K562 (cell line): ENCODE measurements at regions not wholly inside any gene's neighbourhood (a gene's known extent, or its start where the extent isn't known, plus 50 kb on each side); places are given as distances from the start of the nearest gene placed in this dataset.
"Not testable (repeated sequence)": the region's sequence is repeated elsewhere in the genome, so short reads cannot be mapped to it uniquely, and the experiment has no call there.

ENCODE experiments used
- ATF7 ChIP-seq: fragments of 450-650 bp; IDR thresholded peaks from 2 replicates; pipeline ENCODE4 v1.7.1; 2014; ENCODE audit warnings: mild to moderate bottlenecking, moderate library complexity
- EZH2 ChIP-seq: IDR thresholded peaks from 2 replicates; pipeline ENCODE4 v1.6.1; 2012; ENCODE audit warnings: low read depth, mild to moderate bottlenecking, inconsistent platforms, low read length, borderline replicate concordance
- GATAD2A ChIP-seq: fragments of 450-650 bp; IDR thresholded peaks from 2 replicates; pipeline ENCODE4 v1.6.1; 2017
- MXI1 ChIP-seq: IDR thresholded peaks from 2 replicates; pipeline ENCODE4 v1.6.1; 2011; ENCODE audit warnings: low read depth, mild to moderate bottlenecking, improper control_type of control experiment, low read length
- STAT5B ChIP-seq: fragments of 250-450 bp; sonication (Bioruptor Pico); IDR thresholded peaks from 2 replicates; pipeline ENCODE4 v1.8.0; 2021; ENCODE audit warnings: mild to moderate bottlenecking, inconsistent platforms
- TCF7 ChIP-seq: sonication (generic); IDR thresholded peaks from 2 replicates; pipeline ENCODE4 v1.6.1; 2016; ENCODE audit warnings: antibody characterized with exemption, borderline replicate concordance
- YY1 ChIP-seq, 3 experiments: IDR thresholded peaks; 2 replicates each; pipeline ENCODE4 v1.6.1; 2011; ENCODE audit warnings: low read length in 2 of 3, mild to moderate bottlenecking in 2 of 3, moderate library complexity in 2 of 3, borderline replicate concordance in 1 of 3, control low read depth in 1 of 3, low read depth in 1 of 3; ENCODE audit not compliant: insufficient read depth in 3 of 3, insufficient replicate concordance in 2 of 3, control insufficient read depth in 1 of 3, insufficient read length in 1 of 3; ENCODE audit errors: extremely low read depth in 1 of 3
- ZNF436 ChIP-seq: fragments of 250-450, 450-650 bp; sonication (Bioruptor Pico); formaldehyde crosslinking; IDR thresholded peaks from 2 replicates; pipeline ENCODE4 v1.7.0; 2020; ENCODE audit warnings: mild to moderate bottlenecking
- TF ChIP-seq, protein P1 (sequence below), 3 experiments: IDR thresholded peaks in 2 of 3; conservative IDR thresholded peaks in 1 of 3; 2 replicates each; pipeline ENCODE4 v1.5.1; 2011 to 2012; ENCODE audit warnings: low read length in 3 of 3, mild to moderate bottlenecking in 3 of 3, control low read depth in 2 of 3, improper control_type of control experiment in 1 of 3, inconsistent platforms in 1 of 3, low read depth in 1 of 3, mixed read lengths in 1 of 3, moderate library complexity in 1 of 3; ENCODE audit not compliant: insufficient read depth in 2 of 3
- TF ChIP-seq, protein P2 (sequence below), 2 experiments: fragments of 450-650 bp; formaldehyde crosslinking in 1 of 2; IDR thresholded peaks; 2 replicates each; pipeline versions ENCODE4 v1.4.0 to v1.6.1; 2014 to 2020; ENCODE audit warnings: mild to moderate bottlenecking in 2 of 2, borderline replicate concordance in 1 of 2, low read depth in 1 of 2

DNA sequence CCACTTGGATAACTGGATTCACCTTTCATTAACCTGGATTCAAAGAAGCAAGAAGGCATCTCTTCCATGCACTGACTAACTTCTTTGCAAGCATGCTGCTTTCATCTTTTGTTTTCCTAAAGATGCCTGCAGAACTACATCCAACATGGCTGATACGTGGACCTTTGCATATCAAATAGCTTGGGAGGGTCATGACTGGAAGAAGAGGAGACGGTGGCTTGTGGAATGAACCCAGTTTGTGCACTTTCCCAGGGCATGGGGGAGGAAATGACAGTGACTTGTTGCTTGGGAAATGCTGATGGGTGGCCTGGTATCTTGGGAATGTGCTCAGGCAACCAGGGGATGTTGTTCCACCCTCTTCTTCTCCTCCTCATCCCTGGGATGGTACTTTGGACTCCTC, 133.4 kb downstream of the TRIM43 start:
- TF ChIP-seq, protein P1, sequence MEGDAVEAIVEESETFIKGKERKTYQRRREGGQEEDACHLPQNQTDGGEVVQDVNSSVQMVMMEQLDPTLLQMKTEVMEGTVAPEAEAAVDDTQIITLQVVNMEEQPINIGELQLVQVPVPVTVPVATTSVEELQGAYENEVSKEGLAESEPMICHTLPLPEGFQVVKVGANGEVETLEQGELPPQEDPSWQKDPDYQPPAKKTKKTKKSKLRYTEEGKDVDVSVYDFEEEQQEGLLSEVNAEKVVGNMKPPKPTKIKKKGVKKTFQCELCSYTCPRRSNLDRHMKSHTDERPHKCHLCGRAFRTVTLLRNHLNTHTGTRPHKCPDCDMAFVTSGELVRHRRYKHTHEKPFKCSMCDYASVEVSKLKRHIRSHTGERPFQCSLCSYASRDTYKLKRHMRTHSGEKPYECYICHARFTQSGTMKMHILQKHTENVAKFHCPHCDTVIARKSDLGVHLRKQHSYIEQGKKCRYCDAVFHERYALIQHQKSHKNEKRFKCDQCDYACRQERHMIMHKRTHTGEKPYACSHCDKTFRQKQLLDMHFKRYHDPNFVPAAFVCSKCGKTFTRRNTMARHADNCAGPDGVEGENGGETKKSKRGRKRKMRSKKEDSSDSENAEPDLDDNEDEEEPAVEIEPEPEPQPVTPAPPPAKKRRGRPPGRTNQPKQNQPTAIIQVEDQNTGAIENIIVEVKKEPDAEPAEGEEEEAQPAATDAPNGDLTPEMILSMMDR (IDR thresholded peaks at IDR 0.05 in 2 of 3, conservative IDR thresholded peaks at IDR 0.05 in 1 of 3; ENCODE audit: insufficient read depth in 2 of 3, low read depth in 1 of 3, low read length in 3 of 3): not testable (repeated sequence)
- TF ChIP-seq MXI1; YY1 (IDR thresholded peaks at IDR 0.05; ENCODE audit: borderline replicate concordance in 1 of 3, control insufficient read depth in 1 of 3, extremely low read depth in 1 of 3, insufficient read depth in 3 of 3, insufficient read length in 1 of 3, insufficient replicate concordance in 2 of 3, low read depth in 1 of 3, low read length in 2 of 3); TCF7; GATAD2A; ATF7; STAT5B (CRISPR knock-in tag); EZH2; ZNF436 (CRISPR knock-in tag): not testable (repeated sequence)
- TF ChIP-seq, protein P2, sequence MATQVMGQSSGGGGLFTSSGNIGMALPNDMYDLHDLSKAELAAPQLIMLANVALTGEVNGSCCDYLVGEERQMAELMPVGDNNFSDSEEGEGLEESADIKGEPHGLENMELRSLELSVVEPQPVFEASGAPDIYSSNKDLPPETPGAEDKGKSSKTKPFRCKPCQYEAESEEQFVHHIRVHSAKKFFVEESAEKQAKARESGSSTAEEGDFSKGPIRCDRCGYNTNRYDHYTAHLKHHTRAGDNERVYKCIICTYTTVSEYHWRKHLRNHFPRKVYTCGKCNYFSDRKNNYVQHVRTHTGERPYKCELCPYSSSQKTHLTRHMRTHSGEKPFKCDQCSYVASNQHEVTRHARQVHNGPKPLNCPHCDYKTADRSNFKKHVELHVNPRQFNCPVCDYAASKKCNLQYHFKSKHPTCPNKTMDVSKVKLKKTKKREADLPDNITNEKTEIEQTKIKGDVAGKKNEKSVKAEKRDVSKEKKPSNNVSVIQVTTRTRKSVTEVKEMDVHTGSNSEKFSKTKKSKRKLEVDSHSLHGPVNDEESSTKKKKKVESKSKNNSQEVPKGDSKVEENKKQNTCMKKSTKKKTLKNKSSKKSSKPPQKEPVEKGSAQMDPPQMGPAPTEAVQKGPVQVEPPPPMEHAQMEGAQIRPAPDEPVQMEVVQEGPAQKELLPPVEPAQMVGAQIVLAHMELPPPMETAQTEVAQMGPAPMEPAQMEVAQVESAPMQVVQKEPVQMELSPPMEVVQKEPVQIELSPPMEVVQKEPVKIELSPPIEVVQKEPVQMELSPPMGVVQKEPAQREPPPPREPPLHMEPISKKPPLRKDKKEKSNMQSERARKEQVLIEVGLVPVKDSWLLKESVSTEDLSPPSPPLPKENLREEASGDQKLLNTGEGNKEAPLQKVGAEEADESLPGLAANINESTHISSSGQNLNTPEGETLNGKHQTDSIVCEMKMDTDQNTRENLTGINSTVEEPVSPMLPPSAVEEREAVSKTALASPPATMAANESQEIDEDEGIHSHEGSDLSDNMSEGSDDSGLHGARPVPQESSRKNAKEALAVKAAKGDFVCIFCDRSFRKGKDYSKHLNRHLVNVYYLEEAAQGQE (IDR thresholded peaks at IDR 0.05; ENCODE audit: borderline replicate concordance): not testable (repeated sequence)
- TF ChIP-seq, protein P2 (CRISPR knock-in tag; IDR thresholded peaks at IDR 0.05; ENCODE audit: low read depth): not testable (repeated sequence)
